ENCODE measurements at regions not wholly inside any gene's neighbourhood (a gene's known extent, or its start where the extent isn't known, plus 50 kb on each side); places are given as distances from the start of the nearest gene placed in this dataset.
"Not testable (repeated sequence)": the region's sequence is repeated elsewhere in the genome, so short reads cannot be mapped to it uniquely, and the experiment has no call there.

DNA sequence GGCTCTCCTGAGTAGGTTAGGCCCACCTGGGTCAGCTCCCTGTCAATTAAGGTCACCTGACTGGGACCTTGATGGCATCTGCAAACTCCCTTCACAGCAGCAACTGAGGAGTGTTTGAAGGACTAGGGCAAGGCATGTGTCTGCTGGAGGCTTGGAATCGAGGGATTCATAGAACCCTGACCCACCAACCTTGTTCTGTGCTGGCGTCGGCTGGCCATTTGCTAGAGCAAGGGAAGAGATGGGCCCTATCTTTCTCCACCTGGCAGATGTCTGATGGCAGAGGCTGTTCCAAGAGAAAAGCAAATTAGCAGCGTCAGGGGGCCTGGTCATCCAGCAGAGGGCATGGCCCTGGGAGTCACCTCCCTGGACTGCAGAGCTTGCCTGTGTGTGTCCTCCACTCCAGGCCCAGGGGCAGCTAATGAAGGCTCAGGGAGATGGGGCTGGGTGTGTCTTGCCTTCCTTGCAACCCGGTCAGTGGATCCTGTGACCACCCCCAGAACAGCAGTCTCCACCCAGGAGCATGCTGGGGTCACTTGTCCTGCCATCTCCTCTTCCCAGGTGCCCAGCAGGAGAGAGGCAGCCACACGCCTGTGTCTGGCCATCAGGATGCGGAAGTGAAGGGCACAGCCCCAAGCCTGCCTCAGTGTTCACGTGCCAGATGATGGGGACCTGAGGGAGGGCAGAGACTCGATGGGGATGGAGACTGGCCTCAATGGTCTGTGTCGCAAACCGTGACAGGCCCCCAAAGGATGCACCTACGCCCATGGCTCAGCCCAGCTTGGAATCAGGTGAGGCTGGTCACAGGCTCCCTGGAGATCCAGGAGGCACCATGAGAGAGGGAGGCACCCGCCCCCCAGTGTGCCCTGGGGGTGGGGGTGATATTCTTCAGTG is 53.9 kb downstream of the BARX1 start:
- no peak for DNase-seq

DNA sequence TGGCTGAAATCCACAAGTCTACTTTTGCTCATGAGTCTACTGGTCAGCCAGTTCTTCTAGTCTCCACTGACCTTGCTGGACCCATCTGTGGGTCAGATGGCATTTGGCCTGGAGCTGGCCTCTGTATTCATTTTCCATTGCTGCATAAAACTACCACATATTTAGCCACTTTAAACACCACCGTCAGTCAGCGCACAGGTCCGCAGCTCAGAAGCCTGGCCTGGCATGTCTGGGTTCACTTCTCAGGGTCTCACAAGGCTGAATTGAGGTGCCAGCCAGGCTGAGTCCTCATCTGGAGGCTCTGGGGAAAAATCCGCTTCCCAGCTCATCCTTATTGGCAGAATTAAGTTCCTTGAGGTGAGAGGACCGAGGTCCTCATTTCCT is 54.7 kb downstream of the BARX1 start:
- DNase-seq: no peak

GRCh38 chr9:93899609-93900435 is 55.3 kb downstream of the BARX1 start:
- no peak for DNase-seq

DNA sequence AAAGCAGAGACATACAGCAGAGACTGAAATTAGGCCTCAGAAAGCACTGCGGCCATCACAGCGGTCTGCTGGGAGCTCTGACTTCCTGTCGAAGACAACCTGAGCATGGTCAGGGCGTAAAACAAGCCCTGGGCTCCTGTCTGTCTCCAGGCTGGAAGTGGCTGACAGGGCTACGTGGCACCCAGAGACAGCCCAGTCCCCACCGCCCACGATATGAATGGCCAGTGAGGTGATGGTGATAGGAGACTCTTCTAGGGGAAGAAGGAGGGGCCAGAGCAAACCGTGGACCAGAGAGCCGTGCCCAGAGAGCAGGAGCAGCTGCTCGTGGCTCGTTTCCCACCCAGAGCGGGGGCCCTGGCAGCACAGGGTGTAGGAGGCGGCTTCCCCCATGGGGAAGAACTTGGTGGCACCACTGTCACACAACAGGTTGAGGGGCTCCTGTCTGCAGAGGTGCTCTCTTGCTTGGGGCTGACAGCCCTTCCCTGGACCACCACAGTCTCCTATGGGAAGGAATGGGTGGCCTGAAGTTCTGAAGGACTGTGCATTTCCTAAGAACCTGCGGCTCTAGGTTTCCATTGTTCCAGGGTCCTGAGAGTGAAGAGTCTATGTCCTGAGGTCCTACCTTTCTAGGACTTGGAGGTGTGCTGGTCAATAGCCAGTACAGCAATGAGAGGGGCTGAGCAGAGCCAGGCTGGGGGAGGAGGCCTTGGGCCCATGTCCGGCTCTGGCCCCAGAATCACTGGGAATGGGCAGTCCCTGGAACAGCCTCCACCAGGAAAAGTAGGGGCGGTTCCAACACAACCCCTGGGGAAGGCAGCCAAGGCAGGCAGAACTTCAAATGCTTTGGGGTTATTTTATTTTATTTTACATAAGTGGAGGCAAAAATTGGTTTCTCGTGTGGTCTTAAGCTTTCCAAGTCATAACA is 56.4 kb downstream of the BARX1 start:
- no peak for DNase-seq

- no peak for DNase-seq
Measured at GRCh38 chr9:93898026-93898425, 57.1 kb downstream of the BARX1 start.

DNA sequence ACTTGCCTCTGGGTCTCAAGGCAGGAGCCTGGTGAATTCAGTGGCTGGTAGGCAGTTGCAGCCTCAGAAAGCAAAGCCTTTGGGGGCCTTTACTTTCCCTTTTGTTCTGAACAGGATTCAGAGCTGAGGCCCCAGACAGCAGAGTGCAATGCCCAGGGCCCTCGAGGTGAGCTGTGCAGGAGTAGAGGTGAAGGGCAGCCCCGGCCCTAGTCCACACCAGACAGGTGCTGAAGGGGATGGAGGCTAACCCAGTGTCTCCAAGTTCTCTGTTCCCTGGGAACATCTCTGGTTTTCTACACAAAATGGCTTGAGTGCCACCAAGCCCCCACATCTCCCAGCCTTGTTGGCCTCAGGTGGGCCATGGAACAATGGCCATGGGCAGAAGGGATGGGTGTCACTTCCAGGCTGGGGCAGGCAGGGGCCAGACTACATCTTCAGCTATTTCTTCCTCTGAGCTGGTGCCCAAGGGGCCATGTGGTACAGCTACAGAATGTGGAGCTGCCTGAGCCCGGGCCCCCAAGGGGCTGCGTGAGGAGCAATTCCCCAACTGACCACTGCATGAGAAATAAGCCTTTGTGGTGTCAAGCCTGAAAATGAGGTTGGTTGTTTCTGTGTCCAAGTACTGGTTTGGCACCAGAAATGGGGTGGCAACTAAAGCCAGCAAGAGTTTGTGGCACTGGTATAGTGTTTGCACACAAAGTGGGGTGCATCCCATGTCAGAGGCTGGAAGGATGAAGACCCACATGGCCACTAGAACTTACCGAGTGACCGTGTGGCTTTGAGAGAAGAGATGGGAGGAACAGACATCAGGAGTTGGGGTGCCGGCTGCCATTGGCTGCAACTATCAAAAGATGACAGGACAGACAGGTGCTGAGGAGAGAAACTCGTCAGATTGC is 57.8 kb downstream of the BARX1 start:
- DNase-seq: no peak

DNA sequence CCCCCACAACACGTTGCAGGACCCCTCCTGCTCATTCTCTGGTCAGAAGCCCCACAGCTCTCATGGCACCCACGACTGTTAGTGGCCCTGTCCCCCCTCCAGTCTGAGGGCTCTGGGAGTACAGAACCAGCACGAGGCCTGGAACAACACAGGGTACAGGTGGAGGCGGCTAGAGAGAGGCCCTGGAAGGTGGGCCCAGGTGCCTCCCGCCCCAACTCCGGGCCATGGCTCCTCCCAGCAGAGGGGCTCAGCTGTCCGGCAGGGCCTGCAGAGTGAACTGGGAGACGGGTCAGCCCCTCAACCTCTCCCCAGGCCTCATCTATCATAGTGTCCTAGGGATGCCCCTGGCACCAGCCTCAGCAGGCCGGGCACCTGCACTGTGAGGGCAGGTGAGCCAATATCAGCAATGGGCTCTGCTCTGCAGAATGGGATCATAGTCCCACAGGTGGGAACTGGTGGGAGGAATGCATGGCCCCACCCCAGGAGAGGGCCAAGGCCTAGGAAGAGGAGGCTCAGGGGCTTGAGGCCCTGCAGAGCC is 58.6 kb downstream of the BARX1 start:
- no peak for DNase-seq

- DNase-seq: no peak
Measured at GRCh38 chr9:93896093-93896492, 59.1 kb downstream of the BARX1 start.

DNA sequence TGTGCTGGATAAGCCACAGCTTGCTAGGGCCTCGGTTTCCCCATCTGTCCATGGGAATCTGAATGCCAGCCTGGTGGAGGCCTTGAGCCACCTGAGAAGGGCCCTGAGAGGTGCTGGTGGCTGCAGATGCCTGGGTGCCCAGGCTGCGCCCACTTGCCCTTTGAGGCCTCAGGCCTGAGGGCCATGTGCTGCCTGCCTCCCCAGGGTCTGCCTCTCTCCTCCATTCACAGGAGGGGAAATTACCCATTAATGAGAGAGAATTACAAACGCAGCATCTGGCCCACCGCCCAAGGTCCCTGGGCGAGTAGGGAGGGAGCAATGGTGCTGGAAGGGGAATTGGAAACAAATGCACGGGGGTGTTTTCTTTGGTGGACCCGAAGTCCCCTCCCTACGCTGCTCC is 59.6 kb downstream of the BARX1 start:
- no peak for DNase-seq

GRCh38 chr9:93894691-93895079 is 60.5 kb downstream of the BARX1 start:
- DNase-seq: peak; percentile 9

GRCh38 chr9:93893899-93894690 is 61.1 kb downstream of the BARX1 start:
- no peak for DNase-seq

GRCh38 chr9:93893194-93893593 is 62.0 kb downstream of the BARX1 start:
- DNase-seq: no peak

DNA sequence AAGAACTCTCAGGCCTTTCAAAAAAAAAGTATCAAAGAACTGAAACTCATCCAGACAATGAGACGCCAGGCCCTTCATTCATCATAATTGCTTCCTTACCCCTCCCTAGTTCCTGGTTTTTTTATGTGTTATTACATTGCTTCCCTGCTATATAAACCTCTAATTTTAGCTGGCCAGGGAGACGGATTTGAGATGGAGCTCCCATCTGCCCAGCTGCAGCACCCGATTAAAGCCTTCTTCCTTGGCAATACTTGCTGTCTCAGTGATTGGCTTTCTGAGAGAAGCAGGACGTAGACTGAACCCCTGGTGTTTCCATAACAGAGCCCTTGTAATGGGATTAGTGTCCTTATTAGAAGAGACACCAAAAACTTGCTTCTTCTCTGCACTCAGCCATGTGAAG is 62.4 kb downstream of the BARX1 start:
- no peak for DNase-seq

- no peak for DNase-seq
Measured at GRCh38 chr9:93891549-93892310, 63.4 kb downstream of the BARX1 start.

- no peak for DNase-seq
Measured at GRCh38 chr9:93891050-93891449, 64.1 kb downstream of the BARX1 start.

DNA sequence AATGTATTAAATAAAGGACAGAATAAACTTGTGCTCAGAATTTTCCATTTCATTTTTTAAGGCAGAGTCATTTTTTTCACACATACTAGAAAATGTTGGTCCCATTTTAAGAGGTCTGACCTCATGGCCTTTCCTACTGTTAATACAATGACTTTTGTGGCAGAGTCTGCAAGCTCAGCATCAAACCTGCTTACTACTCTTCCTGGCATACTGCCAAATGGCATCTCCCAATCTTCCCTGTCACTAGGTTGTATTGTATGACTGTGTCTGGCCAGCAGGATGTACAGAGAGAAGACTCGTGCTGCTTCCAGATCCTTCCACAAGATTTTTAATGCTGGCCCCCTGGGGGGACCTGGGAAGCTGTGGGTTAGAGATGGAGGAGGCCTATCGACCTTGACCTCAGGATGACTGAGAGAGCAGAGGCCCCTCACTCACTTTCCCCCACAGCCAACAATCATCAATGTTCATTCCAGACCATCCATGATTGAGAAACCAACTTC is 64.7 kb downstream of the BARX1 start:
- peak; percentile 36 for DNase-seq

DNA sequence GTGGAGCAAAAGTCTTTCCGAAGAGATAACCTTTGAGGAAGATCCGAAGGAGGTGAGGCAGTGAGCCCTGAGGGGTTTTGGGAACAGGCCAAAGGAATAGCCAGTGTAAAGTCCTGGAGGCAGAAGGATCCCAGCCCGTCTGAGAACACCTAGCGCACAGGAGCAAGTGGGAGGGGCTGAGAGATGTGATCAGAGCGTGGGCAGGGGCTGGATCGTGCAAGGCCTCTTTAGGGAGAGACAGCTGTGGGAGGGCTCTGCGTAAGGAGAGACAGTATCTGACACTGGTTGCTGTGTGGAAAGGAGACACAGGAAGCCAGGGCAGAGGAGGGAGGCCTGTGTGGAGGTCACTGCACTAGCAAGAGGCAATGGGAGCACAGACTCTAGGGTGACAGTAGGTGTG is 68.2 kb downstream of the BARX1 start:
- DNase-seq: no peak

DNA sequence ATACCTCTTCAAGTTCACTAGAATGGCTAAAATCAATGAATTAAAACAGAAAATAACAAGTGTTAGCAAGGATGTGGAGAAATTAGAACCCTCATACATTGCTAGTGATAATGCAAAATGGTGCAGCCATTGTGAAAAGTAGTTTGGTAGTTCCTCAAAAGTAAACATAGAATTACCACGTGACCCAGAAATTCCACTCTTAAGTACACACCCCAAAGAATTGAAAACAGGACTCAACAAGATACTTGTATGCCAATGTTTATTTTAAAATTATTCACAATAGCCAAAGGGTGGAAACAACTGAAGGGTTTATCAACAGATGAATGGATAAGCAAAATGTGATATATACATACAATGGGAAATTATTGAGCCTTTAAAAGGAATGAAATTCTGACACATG is 70.3 kb downstream of the BARX1 start:
- no peak for DNase-seq

- DNase-seq: not testable (repeated sequence)
Measured at GRCh38 chr9:93879662-93880407, 75.3 kb downstream of the BARX1 start.

All from COR-L47 (cell line).